Panc1 (cell line): ENCODE measurements at regions not wholly inside any gene's neighbourhood (a gene's known extent, or its start where the extent isn't known, plus 50 kb on each side); places are given as distances from the start of the nearest gene placed in this dataset.
A peak's percentile ranks its signal among the peaks of the same experiment; 100 is the strongest.
"Not testable (repeated sequence)": the region's sequence is repeated elsewhere in the genome, so short reads cannot be mapped to it uniquely, and the experiment has no call there.

Experiments
- ATAC-seq: fragments of 200-7000 bp; cut with Tn5 transposase; 2 replicates; pipeline ENCODE4 v1.9.1; 2020; ENCODE audit warnings: mild to moderate bottlenecking, moderate library complexity
- BruUV-seq: library from RNA; stranded (reverse); fragments of 400-500 nt; replicated peaks from 2 replicates; lab custom pipeline; 2021; lab: Mats Ljungman, UMichigan
- CTCF ChIA-PET: fragments of 300-600 bp; sonication (Branson Sonifier 250); formaldehyde crosslinking; loops from one replicate; lab custom pipeline; 2022; ENCODE audit warnings: antibody characterized with exemption; lab: Charles Lee
- POLR2A ChIA-PET: fragments of 300-600 bp; sonication (Branson Sonifier 250); formaldehyde crosslinking; loops from one replicate; lab custom pipeline; 2022; ENCODE audit warnings: antibody characterized with exemption; lab: Charles Lee
- DNase-seq: peaks from one replicate; pipeline ENCODE4 v3.0.0-alpha.2; 2010; ENCODE audit warnings: low read depth, low spot score
- H3K27ac ChIP-seq: 2 replicates; pipeline ENCODE4 v1.5.1; 2011; ENCODE audit warnings: mild to moderate bottlenecking, low read length, inconsistent platforms
- H3K27me3 ChIP-seq: fragments of 200-500 bp; sonication (Bioruptor generic); 2 replicates; pipeline ENCODE4 v1.6.0; 2014; ENCODE audit warnings: low read length, inconsistent platforms; ENCODE audit not compliant: control insufficient read depth, insufficient read depth
- H3K36me3 ChIP-seq: fragments of 200-500 bp; sonication (Bioruptor generic); 2 replicates; pipeline ENCODE4 v1.5.1; 2014; ENCODE audit warnings: inconsistent platforms, mild to moderate bottlenecking, low read length, moderate library complexity; ENCODE audit not compliant: control insufficient read depth, insufficient read depth
- H3K4me1 ChIP-seq: 2 replicates; pipeline ENCODE4 v1.5.1; 2011; ENCODE audit warnings: inconsistent platforms, mild to moderate bottlenecking, low read length, moderate library complexity; ENCODE audit not compliant: control insufficient read depth, insufficient read depth
- H3K4me3 ChIP-seq, 2 experiments: 2 replicates each; pipeline ENCODE4 v1.5.1; 2011 to 2012; ENCODE audit warnings: low read depth in 2 of 2, low read length in 2 of 2, mild to moderate bottlenecking in 2 of 2, inconsistent platforms in 1 of 2, moderate library complexity in 1 of 2
- H3K9me3 ChIP-seq: fragments of 200-500 bp; sonication (Bioruptor generic); 2 replicates; pipeline ENCODE4 v1.5.1; 2014; ENCODE audit warnings: low read depth, mild to moderate bottlenecking, inconsistent platforms, low read length, moderate library complexity; ENCODE audit not compliant: control insufficient read depth, insufficient read depth
- CTCF ChIP-seq: fragments of 450-650 bp; IDR thresholded peaks from 2 replicates; pipeline ENCODE4 v1.5.1; 2017; ENCODE audit warnings: mild to moderate bottlenecking
- POLR2AphosphoS5 ChIP-seq: IDR thresholded peaks from 2 replicates; pipeline ENCODE4 v1.6.1; 2012; ENCODE audit warnings: mild to moderate bottlenecking, low read depth, low read length, moderate library complexity
- REST ChIP-seq, 2 experiments: IDR thresholded peaks; 2 replicates each; pipeline ENCODE4 v1.6.1; 2011 to 2012; ENCODE audit warnings: low read depth in 2 of 2, control low read depth in 1 of 2, low read length in 1 of 2, mild to moderate bottlenecking in 1 of 2, moderate library complexity in 1 of 2; ENCODE audit not compliant: insufficient read depth in 1 of 2
- SIN3A ChIP-seq: IDR thresholded peaks from 2 replicates; pipeline ENCODE4 v1.6.1; 2012; ENCODE audit warnings: low read depth, mild to moderate bottlenecking, low read length, moderate library complexity, borderline replicate concordance; ENCODE audit not compliant: insufficient read depth
- TCF7L2 ChIP-seq: IDR thresholded peaks from 2 replicates; pipeline ENCODE4 v1.6.1; 2011; ENCODE audit warnings: mild to moderate bottlenecking, low read depth, low read length, inconsistent platforms
- in situ Hi-C: cut with HindIII; loops from 2 replicates; pipeline ENCODE4 v1.10.0; 2016; ENCODE audit warnings: low sequenced_read_pairs, low pct_unique_long_range_greater_than_20kb
- intact Hi-C: fragments of 100-400 bp; cut with micrococcal nuclease; formaldehyde crosslinking; loops from one replicate; pipeline ENCODE4 v1.10.0; 2022; ENCODE audit not compliant: unreplicated experiment

- BruUV-seq = no TSS peak
- peaks cover 33% of the 10 kb centered on the region for H3K4me1 ChIP-seq
- peak; percentile 70 for DNase-seq
- in situ Hi-C loops = no loop called here
- TF ChIP-seq CTCF = no peak
- TF ChIP-seq REST (IDR thresholded peaks at IDR 0.05; ENCODE audit: insufficient read depth in 1 of 2, low read depth in 2 of 2, low read length in 1 of 2) = no peak
- no peak; the same call in 1 of the 2 replicates for TF ChIP-seq TCF7L2
- TF ChIP-seq SIN3A = no peak
- TF ChIP-seq POLR2AphosphoS5 = no peak; the same call in 1 of the 2 replicates
- H3K36me3 ChIP-seq = no peaks in the 10 kb centered on the region
- peak overlapping the region; percentile 100 for H3K27ac ChIP-seq
- H3K9me3 ChIP-seq = no peaks in the 10 kb centered on the region
- H3K4me3 ChIP-seq = peak overlapping the region in 1 of 2 experiments; percentile 36; a peak in 2 of 4 replicates
- H3K27me3 ChIP-seq = no peaks in the 10 kb centered on the region
- intact Hi-C loops = no loop called here
- POLR2A ChIA-PET = interaction anchor here (0.6 to 1.3 kb wide), 4 partner anchors 11 to 172 kb away, joined by 3 to 11 read pairs (median 4); no protein-coding TSS in a partner anchor
- CTCF ChIA-PET = interaction anchor here (0.6 kb wide), 1 partner anchor 105 kb away, joined by 4 read pairs; no protein-coding TSS in a partner anchor
- peak; percentile 74 for ATAC-seq
These were observed 170.2 kb upstream of the ZNF217 start for GRCh38 chr20:53763707-53764414.

- in situ Hi-C loops, H3K4me3 ChIP-seq, POLR2A ChIA-PET, H3K27me3 ChIP-seq, DNase-seq, H3K36me3 ChIP-seq, BruUV-seq, CTCF ChIA-PET, ATAC-seq, intact Hi-C loops, H3K9me3 ChIP-seq: not testable (repeated sequence)
- H3K27ac ChIP-seq = peak overlapping the region; percentile 100
- peaks cover 23% of the 10 kb centered on the region for H3K4me1 ChIP-seq
These were observed 168.8 kb upstream of the ZNF217 start for GRCh38 chr20:53762423-53762798.

GRCh38 chr20:53760025-53760441, 166.4 kb upstream of the ZNF217 start:
- no peaks in the 10 kb centered on the region for H3K36me3 ChIP-seq
- ChIA-PET POLR2A (no interaction called here), CTCF (no interaction called here)
- TF ChIP-seq POLR2AphosphoS5 (no peak), TCF7L2 (no peak), CTCF (no peak), REST (IDR thresholded peaks at IDR 0.05; ENCODE audit: insufficient read depth in 1 of 2, low read depth in 2 of 2, low read length in 1 of 2) (no peak)
- peaks cover 35% of the 10 kb centered on the region for H3K4me1 ChIP-seq
- no TSS peak for BruUV-seq
- intact Hi-C loops (no loop called here), in situ Hi-C loops (no loop called here)
- ATAC-seq = no peak
- H3K9me3 ChIP-seq = no peaks in the 10 kb centered on the region
- no peaks in the 10 kb centered on the region for H3K27me3 ChIP-seq
- peak overlapping the region; percentile 100 for H3K27ac ChIP-seq
- H3K4me3 ChIP-seq = no peak overlapping the region
- no peak for DNase-seq
